ENCODE measurements at regions not wholly inside any gene's neighbourhood (a gene's known extent, or its start where the extent isn't known, plus 50 kb on each side); places are given as distances from the start of the nearest gene placed in this dataset.

DNA sequence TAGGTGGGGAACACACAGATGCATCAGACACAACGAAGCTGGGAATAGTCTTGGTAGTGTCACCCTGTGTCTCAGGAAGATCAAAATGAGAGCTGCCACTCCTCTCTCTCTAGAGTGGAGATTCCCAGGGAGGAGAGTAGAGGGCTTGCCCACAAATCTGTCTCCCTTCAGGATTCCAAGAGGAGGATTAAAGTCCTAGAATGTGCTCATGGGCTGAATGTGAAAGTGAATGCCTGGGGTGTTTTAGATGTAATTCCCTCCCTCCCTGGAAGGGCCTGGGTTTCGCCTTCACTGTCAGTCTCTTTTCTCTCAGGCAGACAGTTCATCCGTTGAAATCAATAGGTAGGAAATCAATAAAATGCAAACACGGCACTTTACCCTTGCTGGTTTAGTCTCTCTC is 282.6 kb upstream of the PPARGC1A start:
- no peak for TF ChIP-seq POLR2A (IDR thresholded peaks at IDR 0.05)
- TF ChIP-seq, protein P1, sequence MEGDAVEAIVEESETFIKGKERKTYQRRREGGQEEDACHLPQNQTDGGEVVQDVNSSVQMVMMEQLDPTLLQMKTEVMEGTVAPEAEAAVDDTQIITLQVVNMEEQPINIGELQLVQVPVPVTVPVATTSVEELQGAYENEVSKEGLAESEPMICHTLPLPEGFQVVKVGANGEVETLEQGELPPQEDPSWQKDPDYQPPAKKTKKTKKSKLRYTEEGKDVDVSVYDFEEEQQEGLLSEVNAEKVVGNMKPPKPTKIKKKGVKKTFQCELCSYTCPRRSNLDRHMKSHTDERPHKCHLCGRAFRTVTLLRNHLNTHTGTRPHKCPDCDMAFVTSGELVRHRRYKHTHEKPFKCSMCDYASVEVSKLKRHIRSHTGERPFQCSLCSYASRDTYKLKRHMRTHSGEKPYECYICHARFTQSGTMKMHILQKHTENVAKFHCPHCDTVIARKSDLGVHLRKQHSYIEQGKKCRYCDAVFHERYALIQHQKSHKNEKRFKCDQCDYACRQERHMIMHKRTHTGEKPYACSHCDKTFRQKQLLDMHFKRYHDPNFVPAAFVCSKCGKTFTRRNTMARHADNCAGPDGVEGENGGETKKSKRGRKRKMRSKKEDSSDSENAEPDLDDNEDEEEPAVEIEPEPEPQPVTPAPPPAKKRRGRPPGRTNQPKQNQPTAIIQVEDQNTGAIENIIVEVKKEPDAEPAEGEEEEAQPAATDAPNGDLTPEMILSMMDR (IDR thresholded peaks at IDR 0.05 in 4 of 5, conservative IDR thresholded peaks at IDR 0.05 in 1 of 5) = no peak
